ENCODE measurements at regions not wholly inside any gene's neighbourhood (a gene's known extent, or its start where the extent isn't known, plus 50 kb on each side); places are given as distances from the start of the nearest gene placed in this dataset.

DNA sequence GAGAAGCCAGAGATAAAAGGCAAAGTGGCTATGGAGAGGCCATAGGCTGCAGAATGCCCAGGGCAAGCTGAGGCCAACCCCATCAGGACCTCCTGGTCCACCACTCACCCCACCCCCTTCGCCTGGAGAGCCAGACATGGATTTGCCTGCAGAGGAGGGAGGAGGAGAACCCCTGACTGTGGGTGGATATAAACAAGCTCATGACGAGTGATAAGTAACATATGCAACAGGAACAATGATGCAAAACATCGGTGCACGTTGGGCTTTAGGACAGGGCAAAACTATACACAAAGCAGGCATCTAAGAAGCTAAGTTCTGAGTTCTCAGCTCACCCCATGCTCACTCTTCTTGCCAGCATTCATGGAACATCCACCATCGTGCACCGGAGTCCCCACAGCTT is 150.3 kb downstream of the ETS2 start:
- in situ Hi-C loops (cut with MboI) (no loop called here), intact Hi-C loops (cut with micrococcal nuclease; ENCODE audit: unreplicated experiment) (no loop called here)
- ChIA-PET RAD21 (ENCODE audit: unreplicated experiment) (no interaction called here), POLR2A (no interaction called here), CTCF (no interaction called here), SMC1A (ENCODE audit: uncharacterized antibody, unreplicated experiment) (no interaction called here)
- no peaks in the 10 kb centered on the region for H3K4me1 ChIP-seq (ENCODE audit: control insufficient read depth, insufficient read depth, low read length)
- DNase-seq (ENCODE audit: low read depth, low spot score) = no peak
- no peaks in the 10 kb centered on the region for H3K79me2 ChIP-seq (ENCODE audit: control insufficient read depth, insufficient read depth, low read length)
- no peaks in the 10 kb centered on the region for H4K20me1 ChIP-seq (ENCODE audit: control insufficient read depth, insufficient read depth)
- WGBS (ENCODE audit: insufficient coverage, insufficient replicate concordance, low lambda C conversion rate, missing lambda C conversion rate) = 22% methylated on average over 6 of the region's 6 CpGs
- FAIRE-seq = no peak
- H3K4me3 ChIP-seq = no peak overlapping the region
- H3K4me2 ChIP-seq (ENCODE audit: control insufficient read depth, insufficient read depth) = no peak overlapping the region
- H3K27me3 ChIP-seq (replicated peaks in 1 of 2; ENCODE audit: control insufficient read depth in 2 of 2, insufficient read depth in 2 of 2, low read length in 1 of 2) = no peaks in the 10 kb centered on the region
- H3K9ac ChIP-seq (ENCODE audit: control insufficient read depth, insufficient read depth, low read length) = no peak overlapping the region
- H3K36me3 ChIP-seq (ENCODE audit: control insufficient read depth in 2 of 2, insufficient read depth in 2 of 2, low read length in 1 of 2) = no peaks in the 10 kb centered on the region
- H3K27ac ChIP-seq (ENCODE audit: control insufficient read depth, insufficient read depth) = no peak overlapping the region
- ATAC-seq = no peak
- no peaks in the 10 kb centered on the region for H3K9me3 ChIP-seq (replicated peaks; ENCODE audit: control insufficient read depth, insufficient read depth, low read length)
- TF ChIP-seq GATAD2B (conservative IDR thresholded peaks at IDR 0.05; ENCODE audit: low read depth) = no peak
- no peak for TF ChIP-seq KAT2A (conservative IDR thresholded peaks at IDR 0.05; ENCODE audit: control insufficient read depth, low read depth, low read length)
- no peak for TF ChIP-seq ASH2L (IDR thresholded peaks at IDR 0.05; ENCODE audit: borderline replicate concordance, low read depth)
- no peak for TF ChIP-seq SIX5 (IDR thresholded peaks at IDR 0.05; ENCODE audit: low read depth, low read length, severe bottlenecking)
- TF ChIP-seq BMI1 (IDR thresholded peaks at IDR 0.05; ENCODE audit: borderline replicate concordance) = no peak
- no peak for TF ChIP-seq CEBPB (IDR thresholded peaks at IDR 0.05; ENCODE audit: borderline replicate concordance in 1 of 2, low read depth in 2 of 2, low read length in 2 of 2)
- no peak for TF ChIP-seq SMARCA5 (IDR thresholded peaks at IDR 0.05)
- no peak for TF ChIP-seq HDAC2 (IDR thresholded peaks at IDR 0.05)
- TF ChIP-seq FOXM1 (IDR thresholded peaks at IDR 0.05; ENCODE audit: low read depth, low read length) = no peak
- no peak for TF ChIP-seq NFIC (IDR thresholded peaks at IDR 0.05; ENCODE audit: low read depth, low read length)
- no peak for TF ChIP-seq ETV6 (conservative IDR thresholded peaks at IDR 0.05 in 1 of 2, IDR thresholded peaks at IDR 0.05 in 1 of 2; ENCODE audit: borderline replicate concordance in 1 of 2, low read depth in 1 of 2)
- TF ChIP-seq MYC (IDR thresholded peaks at IDR 0.05; ENCODE audit: insufficient read depth, insufficient read length, insufficient replicate concordance, low read length, severe bottlenecking) = no peak
- no peak for TF ChIP-seq ZNF274 (IDR thresholded peaks at IDR 0.05; ENCODE audit: insufficient read depth, insufficient read length)
- no peak for TF ChIP-seq IRF4 (IDR thresholded peaks at IDR 0.05; ENCODE audit: low read depth, low read length)
- no peak for TF ChIP-seq RAD21 (IDR thresholded peaks at IDR 0.05; ENCODE audit: insufficient read depth, low read depth, low read length)
- no peak for TF ChIP-seq ATF7 (IDR thresholded peaks at IDR 0.05; ENCODE audit: low read depth)
- no peak overlapping the region for H2AFZ ChIP-seq (ENCODE audit: control insufficient read depth, low read depth, low read length)
- no TSS peak for BruUV-seq (replicated peaks)

Data from GM12878 (cell line).